ENCODE measurements at regions not wholly inside any gene's neighbourhood (a gene's known extent, or its start where the extent isn't known, plus 50 kb on each side); places are given as distances from the start of the nearest gene placed in this dataset.

- H3K4ac ChIP-seq (ENCODE audit: low read depth, low read length): no peak overlapping the region
- no peak overlapping the region for H2BK120ac ChIP-seq (ENCODE audit: low read depth, low read length)
- no peak overlapping the region for H2AK9ac ChIP-seq (replicated peaks; ENCODE audit: low read depth, low read length, poor library complexity)
- WGBS, 2 experiments (ENCODE audit: extremely low coverage in 2 of 2, insufficient read length in 1 of 2): no CpG with 5 or more reads among the region's 15 CpGs
- no peak overlapping the region for H3K9ac ChIP-seq (ENCODE audit: low read depth, low read length)
- H3K14ac ChIP-seq (replicated peaks; ENCODE audit: low read depth, low read length): no peak overlapping the region
- peaks cover 3% of the 10 kb centered on the region; the same call in 1 of the 2 replicates for H3K9me3 ChIP-seq (ENCODE audit: control insufficient read depth, insufficient read depth, low read length)
- H3K36me3 ChIP-seq (ENCODE audit: control insufficient read depth, insufficient read depth, low read length): no peaks in the 10 kb centered on the region
- H4K8ac ChIP-seq (ENCODE audit: low read depth in 2 of 2, low read length in 2 of 2): no peak overlapping the region
- no peaks in the 10 kb centered on the region for H3K9me1 ChIP-seq (ENCODE audit: insufficient read depth, low read length)
- no peak overlapping the region for H2BK5ac ChIP-seq (ENCODE audit: low read depth, low read length, poor library complexity, severe bottlenecking)
- dilution Hi-C loops (cut with HindIII; ENCODE audit: low sequenced_read_pairs, unreplicated experiment) (no loop called here), in situ Hi-C loops (cut with MboI; ENCODE audit: low sequenced_read_pairs) (no loop called here), intact Hi-C loops (cut with micrococcal nuclease) (no loop called here)
- ATAC-seq (ENCODE audit: low read depth) (peak; percentile 70), DNase-seq (peak; percentile 17)
- no peak overlapping the region for H3K18ac ChIP-seq (ENCODE audit: low read depth, low read length)
- no peak overlapping the region for H3K4me3 ChIP-seq (ENCODE audit: insufficient read depth, low read depth, low read length)
- no peak overlapping the region for H2AFZ ChIP-seq (replicated peaks; ENCODE audit: low read length, poor library complexity)
- TF ChIP-seq CTCF (conservative IDR thresholded peaks at IDR 0.05; ENCODE audit: low read depth, low read length): no peak
- no peak for TF ChIP-seq RCOR1 (IDR thresholded peaks at IDR 0.05; ENCODE audit: insufficient replicate concordance, low read length)
- TF ChIP-seq MAFK (IDR thresholded peaks at IDR 0.05; ENCODE audit: low read depth, low read length): no peak
- no peak for TF ChIP-seq NFE2L2 (IDR thresholded peaks at IDR 0.05; ENCODE audit: low read depth, low read length)
- no peak for TF ChIP-seq CEBPB (IDR thresholded peaks at IDR 0.05; ENCODE audit: low read depth, low read length)
- TF ChIP-seq ELK1 (IDR thresholded peaks at IDR 0.05; ENCODE audit: borderline replicate concordance, low read depth, low read length): no peak
- H3K27me3 ChIP-seq (ENCODE audit: control insufficient read depth, insufficient read depth, low read length): no peaks in the 10 kb centered on the region
- no peak overlapping the region for H4K5ac ChIP-seq (ENCODE audit: low read depth, low read length)
- H3K79me1 ChIP-seq (ENCODE audit: low read depth in 1 of 2, low read length in 2 of 2): no peaks in the 10 kb centered on the region
- no peak overlapping the region for H2BK20ac ChIP-seq (ENCODE audit: low read depth, low read length)
- no peak overlapping the region for H2BK15ac ChIP-seq (ENCODE audit: low read depth, low read length)
- H4K91ac ChIP-seq (ENCODE audit: insufficient read depth, low read depth, low read length): no peak overlapping the region
- H3K56ac ChIP-seq (ENCODE audit: extremely low read depth, insufficient read depth, low read length): no peak overlapping the region
- H3K27ac ChIP-seq (ENCODE audit: insufficient read depth, low read length): no peak overlapping the region
- ChIA-PET CTCF (no interaction called here), POLR2A (ENCODE audit: unreplicated experiment) (no interaction called here)
- no peak overlapping the region for H3K4me2 ChIP-seq (ENCODE audit: low read depth, low read length)
- no peaks in the 10 kb centered on the region for H3K4me1 ChIP-seq (ENCODE audit: control insufficient read depth, insufficient read depth, low read length)
- no peak overlapping the region for H3K23ac ChIP-seq (ENCODE audit: low read depth, low read length)
- no TSS peak for BruUV-seq (replicated peaks)
- H4K20me1 ChIP-seq (ENCODE audit: insufficient read depth, low read length): no peaks in the 10 kb centered on the region
- H2AK5ac ChIP-seq (ENCODE audit: low read depth, low read length): no peak overlapping the region
Measured at GRCh38 chr4:13298655-13299054, 185.5 kb downstream of the RAB28 start.
